ENCODE measurements at regions not wholly inside any gene's neighbourhood (a gene's known extent, or its start where the extent isn't known, plus 50 kb on each side); places are given as distances from the start of the nearest gene placed in this dataset.

DNA sequence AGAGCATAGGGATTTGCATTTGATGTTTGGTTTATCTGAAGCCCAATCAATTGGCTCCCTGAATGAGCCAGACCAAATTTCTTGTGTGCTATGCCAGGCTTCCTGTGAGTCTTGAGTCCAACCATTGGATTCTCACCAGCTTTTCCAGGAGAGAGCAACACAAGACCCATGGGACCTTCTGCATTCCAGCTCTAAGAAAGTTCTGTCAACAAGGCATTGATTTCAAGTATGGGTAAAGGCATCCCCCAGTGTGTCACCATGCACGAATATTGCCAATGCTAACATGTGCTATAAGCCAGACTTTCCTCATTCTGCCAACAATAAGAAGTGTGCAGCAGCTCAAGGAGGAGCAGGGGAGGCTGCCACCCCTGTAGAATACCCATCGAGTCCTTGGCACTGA lies 266.6 kb downstream of the ETAA1 start:
- no peak for DNase-seq

DNA sequence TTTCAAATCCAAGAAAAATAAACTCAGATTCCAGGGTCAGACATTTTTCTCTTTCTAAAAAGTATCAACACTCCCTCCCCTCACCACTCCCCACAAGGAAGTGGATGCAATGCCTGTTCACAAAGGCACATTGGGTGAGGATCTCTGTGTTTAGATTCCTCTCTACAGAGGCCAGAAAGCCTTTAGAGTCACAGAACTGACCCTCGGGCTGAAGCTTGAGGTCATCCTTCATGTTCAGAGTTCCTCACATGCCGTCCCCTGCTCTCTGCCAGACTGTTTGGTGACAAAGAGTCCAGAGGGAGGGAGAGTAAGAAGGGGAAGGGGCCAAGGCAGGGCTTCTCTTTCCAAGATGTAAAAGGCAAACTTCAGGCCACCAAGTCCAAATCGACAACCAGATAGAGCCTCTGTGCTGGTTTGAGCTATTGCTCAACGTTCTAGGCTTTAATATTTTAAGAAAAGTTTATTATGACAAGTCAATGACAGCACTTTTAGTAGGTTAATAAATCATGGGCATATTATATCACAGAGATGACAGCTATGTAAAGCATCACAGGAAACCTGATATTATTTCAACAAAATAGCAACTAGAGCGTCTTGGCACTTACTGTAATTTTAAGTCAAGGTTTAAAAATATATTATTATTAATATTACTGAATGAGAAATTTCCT lies 269.4 kb downstream of the ETAA1 start:
- no peak for DNase-seq

GRCh38 chr2:67667054-67667908 lies 270.1 kb downstream of the ETAA1 start:
- no peak for DNase-seq

DNA sequence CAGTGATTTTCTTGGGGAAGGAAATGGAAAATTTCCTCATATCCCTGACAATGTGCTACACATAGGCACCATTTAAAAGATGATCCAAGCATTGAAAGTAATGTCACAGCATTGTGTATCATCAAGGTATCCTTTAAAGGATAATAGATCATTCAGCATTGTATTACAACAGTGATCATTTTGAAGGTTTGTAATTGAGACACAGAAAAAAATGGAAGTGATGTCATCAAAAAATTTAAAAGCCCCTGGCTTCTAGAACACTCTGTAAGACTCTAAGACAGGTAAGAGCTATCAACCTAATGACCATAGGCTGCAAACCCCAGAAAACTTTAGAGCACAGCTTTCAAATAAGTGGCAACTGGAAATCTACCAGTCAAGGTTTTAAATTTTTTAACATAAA lies 271.4 kb downstream of the ETAA1 start:
- DNase-seq, result no peak

DNA sequence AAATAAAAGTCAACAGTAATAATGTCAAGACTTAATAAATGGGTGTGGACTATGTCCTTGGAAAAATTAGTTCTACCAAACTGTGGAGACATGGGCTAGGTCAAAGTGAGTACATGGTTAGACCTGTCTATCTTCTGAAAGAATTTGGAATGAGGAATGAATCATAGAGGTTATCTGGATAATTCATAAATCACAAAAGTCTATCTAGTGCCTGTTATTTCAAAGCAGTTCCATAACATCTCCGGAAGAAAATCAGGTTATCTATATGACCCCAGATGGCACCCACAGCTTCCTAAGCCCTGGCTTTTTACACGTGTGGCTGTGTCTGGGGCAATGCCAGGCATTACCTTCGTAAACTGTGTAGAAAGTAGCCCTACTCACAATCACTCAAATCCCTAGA lies 272.0 kb downstream of the ETAA1 start:
- no peak for DNase-seq

- DNase-seq, result no peak
These were observed 272.6 kb downstream of the ETAA1 start for GRCh38 chr2:67669766-67670165.

DNA sequence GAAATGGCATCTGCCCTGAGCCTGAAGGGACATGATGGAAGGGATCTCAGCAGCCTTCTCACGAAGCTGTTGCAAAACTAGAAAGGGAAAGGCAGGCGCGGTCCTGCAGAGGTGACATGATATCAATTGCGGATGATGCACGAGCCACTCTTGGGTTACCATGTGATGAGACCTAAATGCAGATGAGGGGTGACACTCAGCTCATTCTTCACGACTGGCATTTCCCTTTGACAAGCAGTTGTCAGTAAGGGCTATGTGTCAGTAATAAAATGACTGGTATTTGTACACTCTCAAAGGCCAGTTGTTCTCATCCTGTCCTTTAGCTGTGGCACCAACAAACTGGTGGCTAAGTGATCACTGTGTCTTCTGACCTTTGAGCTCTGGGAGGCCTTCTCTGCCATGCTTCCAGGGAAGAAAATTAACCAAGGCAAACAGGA lies 273.6 kb downstream of the ETAA1 start:
- no peak for DNase-seq

DNA sequence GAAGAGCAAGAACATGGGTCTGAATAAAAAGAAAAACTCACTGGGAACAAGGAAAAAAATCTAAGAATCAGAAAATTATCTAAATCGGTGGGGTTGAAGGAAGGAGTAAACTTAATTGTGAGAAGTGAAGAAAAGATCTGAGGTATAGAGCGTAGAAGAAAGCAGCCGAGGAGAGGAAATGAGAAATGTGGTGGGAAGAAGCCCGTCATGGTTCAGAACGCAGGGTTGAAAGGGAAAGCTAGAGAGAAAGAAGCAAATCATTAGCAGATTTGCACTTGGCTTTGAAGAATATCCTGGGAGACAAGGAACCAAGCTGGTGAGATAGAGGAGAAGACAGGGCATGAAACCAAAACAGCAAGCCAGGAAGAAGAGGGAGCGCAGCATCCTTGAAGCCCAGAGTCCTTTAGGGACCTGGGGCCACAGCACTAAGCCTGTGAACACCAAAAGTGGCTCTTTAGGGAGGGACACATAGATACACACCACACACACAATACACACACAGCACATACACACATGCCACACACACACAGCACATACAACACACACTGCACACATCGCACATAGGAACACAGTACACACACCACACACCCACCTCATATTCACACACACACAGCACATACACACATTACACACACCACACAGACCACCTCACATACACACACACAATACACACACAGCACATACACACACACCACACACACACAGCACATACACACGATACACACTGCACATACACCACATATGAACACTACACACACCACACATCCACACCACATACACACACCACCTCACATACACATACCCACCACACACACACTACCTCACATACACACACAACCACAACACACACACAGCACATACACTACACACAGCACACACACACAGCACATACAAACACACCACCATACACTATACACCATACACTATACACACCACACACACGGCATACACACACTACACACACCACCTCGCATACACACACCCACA lies 274.6 kb downstream of the ETAA1 start:
- no peak for DNase-seq

DNA sequence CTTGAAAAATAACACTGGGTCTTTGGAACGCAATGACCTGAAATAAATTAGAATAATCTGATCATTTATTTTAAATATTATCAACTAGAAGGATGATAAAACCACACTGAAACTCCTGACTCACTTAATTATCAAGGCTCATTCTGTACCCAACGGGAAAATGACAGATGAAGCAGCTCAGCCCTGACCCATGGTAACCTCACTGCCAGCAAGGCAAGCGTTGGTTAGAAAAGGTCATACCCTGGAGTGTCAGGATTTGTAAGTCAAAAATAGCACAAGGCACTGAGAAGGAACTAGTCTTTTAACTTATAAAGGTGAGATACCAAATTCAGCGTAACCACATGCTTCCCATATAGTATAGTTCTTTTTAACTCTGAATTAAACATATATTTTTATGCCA lies 277.5 kb downstream of the ETAA1 start:
- no peak for DNase-seq

GRCh38 chr2:67684991-67685390 lies 287.9 kb downstream of the ETAA1 start:
- DNase-seq, result no peak

- no peak for DNase-seq
These were observed 289.1 kb downstream of the ETAA1 start for GRCh38 chr2:67686254-67686653.

DNA sequence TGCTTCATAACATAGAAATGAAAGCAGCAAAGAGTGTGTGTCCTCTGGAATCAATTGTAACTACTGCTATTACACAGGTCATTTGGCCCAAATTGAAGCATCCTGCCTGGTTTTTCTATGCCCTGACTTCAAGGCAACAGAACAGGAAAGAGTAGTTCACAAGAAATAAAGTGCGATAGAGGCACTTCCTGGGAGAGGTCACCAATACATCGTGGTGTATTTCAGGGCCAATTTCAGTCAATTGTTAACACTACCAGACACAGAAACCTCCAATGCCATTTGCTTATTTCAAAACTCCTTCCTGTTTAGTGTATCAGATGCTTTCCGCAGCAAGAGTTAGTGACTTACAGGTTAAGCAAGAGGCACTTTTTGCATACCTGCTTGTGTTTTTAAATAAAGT lies 292.1 kb downstream of the ETAA1 start:
- no peak for DNase-seq

DNA sequence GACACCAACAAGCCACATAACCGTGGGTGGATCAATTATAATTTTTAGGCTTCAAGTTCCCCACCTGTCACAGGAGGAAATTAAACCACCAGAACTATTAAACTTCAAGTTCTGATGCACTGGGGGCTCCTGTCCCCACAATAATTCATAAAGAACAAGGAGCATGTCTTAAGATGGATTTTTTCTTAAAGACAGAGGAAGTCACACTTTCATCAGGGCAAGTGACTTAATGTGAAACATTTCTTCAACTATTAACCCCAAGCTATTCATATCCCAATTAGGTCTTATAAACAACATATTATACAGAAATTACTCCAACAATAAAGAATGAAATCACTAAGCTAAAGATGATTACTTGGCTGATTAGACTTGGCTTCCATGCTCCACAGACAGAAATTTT lies 292.5 kb downstream of the ETAA1 start:
- DNase-seq, result no peak

- peak; percentile 59 for DNase-seq
These were observed 297.3 kb downstream of the ETAA1 start for GRCh38 chr2:67694445-67694844.

- no peak for DNase-seq
These were observed 303.9 kb downstream of the ETAA1 start for GRCh38 chr2:67701011-67701410.

GRCh38 chr2:67702284-67702683 lies 305.2 kb downstream of the ETAA1 start:
- no peak for DNase-seq

- no peak for DNase-seq
These were observed 305.8 kb downstream of the ETAA1 start for GRCh38 chr2:67702937-67703336.

GRCh38 chr2:67706082-67706481 lies 308.9 kb downstream of the ETAA1 start:
- no peak for DNase-seq

DNA sequence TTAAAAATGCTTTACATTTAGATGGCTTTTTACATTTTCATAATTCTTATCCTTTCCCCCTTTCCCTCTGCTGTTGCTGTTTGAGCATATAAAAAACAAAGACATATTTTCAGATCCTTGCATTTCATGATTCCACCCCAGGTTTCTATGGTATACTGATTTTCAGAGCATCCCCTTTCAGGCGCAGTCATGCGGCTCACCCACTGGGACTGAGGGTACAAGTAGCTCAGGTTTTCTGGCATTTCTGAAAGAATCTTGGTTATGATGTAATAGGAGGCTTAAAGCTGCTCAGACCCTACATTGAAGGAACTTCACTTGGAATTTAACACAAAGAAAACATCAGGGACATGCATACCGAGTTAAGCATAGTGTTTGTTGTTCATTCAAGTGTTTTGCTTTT lies 310.8 kb downstream of the ETAA1 start:
- no peak for DNase-seq

DNA sequence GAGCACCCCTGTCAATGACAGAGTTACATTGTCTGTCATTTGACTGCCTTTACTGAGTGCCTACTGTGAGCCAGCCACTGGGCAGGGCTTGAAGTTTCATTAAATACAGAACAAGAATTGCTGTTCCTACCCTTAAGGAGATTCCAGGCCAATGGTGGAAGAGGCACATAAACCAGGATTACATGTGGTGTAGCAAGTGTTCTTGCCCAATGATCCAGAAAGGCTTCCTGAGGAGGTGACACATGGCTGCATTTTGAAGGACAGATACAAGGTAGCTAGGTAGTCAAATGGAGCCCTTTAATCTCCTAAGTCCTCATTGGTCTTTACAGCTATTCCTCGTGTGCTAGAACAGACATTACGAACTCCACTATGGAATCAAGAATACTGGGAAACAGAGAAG lies 312.7 kb downstream of the ETAA1 start:
- DNase-seq, result no peak

DNA sequence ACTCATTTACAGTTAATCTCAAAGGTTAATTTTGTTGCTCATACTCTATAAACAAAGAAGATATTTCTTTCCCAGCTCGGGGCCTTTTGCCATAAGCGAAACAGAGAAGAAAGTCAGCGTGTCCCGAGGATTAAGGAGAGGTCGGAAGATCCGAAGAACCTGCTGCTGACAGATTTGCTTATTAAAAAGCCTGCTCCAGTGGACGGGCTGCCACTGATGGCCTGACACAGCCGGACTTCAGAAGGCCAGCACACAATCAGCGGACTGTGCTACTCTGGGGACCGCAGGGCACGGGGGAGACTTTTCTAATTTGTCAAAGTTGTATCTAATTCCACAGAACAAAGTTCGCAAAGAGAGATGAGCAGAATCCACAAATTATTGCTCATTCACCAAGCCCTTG lies 315.4 kb downstream of the ETAA1 start:
- no peak for DNase-seq

DNA sequence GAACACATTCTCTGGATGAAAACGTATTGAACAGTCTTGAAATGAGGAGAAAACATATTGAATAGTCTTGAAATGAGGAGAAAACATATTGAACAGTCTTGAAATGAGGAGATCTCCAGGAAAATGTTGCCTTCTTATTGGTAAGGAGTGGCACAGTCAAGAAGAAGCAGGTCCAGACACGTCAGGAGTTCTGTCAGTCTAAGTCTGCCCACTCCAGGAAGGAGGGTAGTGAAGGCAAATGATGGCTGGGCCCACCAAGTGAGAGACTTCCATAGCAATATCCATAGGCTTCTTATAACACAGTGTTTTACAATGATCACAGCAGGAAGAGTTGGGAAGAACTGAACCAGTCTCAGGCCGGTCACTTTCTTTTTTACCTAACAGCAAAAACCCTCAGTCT lies 316.2 kb downstream of the ETAA1 start:
- DNase-seq, result no peak

- no peak for DNase-seq
These were observed 319.8 kb downstream of the ETAA1 start for GRCh38 chr2:67716895-67717396.

Measured in islet precursor cell (in vitro differentiated cells).